ENCODE measurements at regions not wholly inside any gene's neighbourhood (a gene's known extent, or its start where the extent isn't known, plus 50 kb on each side); places are given as distances from the start of the nearest gene placed in this dataset.

DNA sequence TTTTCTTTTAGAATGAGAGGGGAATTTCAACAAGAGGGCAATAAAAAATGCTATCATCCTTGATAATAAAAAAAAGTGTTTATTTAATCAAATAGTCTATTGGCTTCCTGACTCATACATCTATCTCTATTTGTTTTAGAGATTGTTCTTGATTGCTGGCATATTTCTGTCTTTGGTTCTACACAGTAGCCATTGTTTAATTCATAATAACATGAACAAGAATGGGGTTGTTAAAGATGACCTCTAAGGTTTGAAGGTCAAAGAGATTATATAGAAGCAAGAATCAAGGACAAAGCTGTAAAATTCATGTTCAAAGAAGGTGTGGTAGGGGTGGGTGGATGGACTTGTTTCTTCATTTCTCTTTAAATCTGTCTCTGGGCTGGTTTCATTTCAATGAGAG lies 166.0 kb upstream of the KLF12 start:
- Histone ChIP-seq H4K20me1 (replicated peaks in 1 of 2; ENCODE audit: control insufficient read depth in 1 of 2, insufficient read depth in 2 of 2, low read length in 2 of 2) (no peaks in the 10 kb centered on the region), H3K4me3 (ENCODE audit: extremely low read depth in 1 of 4, insufficient read depth in 2 of 4, low read depth in 3 of 4, low read length in 4 of 4) (no peak overlapping the region), H3K27me3 (replicated peaks in 1 of 4; ENCODE audit: control insufficient read depth in 3 of 4, extremely low read depth in 1 of 4, insufficient read depth in 3 of 4, low read length in 3 of 4) (no peaks in the 10 kb centered on the region), H3K56ac (replicated peaks; ENCODE audit: insufficient read length, low read depth, low read length) (peak overlapping the region; percentile 42), H3K9me3 (ENCODE audit: insufficient read depth in 2 of 2, low read depth in 1 of 2, low read length in 1 of 2) (no peaks in the 10 kb centered on the region), H3K18ac (ENCODE audit: extremely low read depth, low read length) (no peak overlapping the region), H3K4ac (replicated peaks; ENCODE audit: insufficient read length, low read depth, low read length) (no peak overlapping the region), H2BK20ac (ENCODE audit: low read length) (no peak overlapping the region), H3K79me1 (ENCODE audit: low read depth, low read length) (no peaks in the 10 kb centered on the region), H2BK120ac (replicated peaks; ENCODE audit: low read depth, low read length) (no peak overlapping the region), H2BK12ac (ENCODE audit: low read depth, low read length) (no peak overlapping the region), H3K79me2 (ENCODE audit: control insufficient read depth in 1 of 2, insufficient read depth in 2 of 2, low read length in 2 of 2) (no peaks in the 10 kb centered on the region), H3K23ac (ENCODE audit: insufficient read length) (no peak overlapping the region), H4K5ac (ENCODE audit: insufficient read length, low read depth, low read length) (no peak overlapping the region), H2BK15ac (ENCODE audit: low read length) (no peak overlapping the region), H2AK5ac (ENCODE audit: low read depth, low read length) (no peak overlapping the region), H4K8ac (ENCODE audit: extremely low read depth, insufficient read depth, low read length) (no peak overlapping the region), H3K23me2 (ENCODE audit: low read depth, low read length) (no peaks in the 10 kb centered on the region), H2AFZ (ENCODE audit: low read length) (no peak overlapping the region), H3K14ac (ENCODE audit: insufficient read length) (no peak overlapping the region), H3K9ac (replicated peaks in 1 of 4; ENCODE audit: extremely low read depth in 1 of 4, low read depth in 3 of 4, low read length in 3 of 4) (no peak overlapping the region), H3K4me1 (replicated peaks in 1 of 4; ENCODE audit: control insufficient read depth in 3 of 4, insufficient read depth in 4 of 4, low read length in 3 of 4) (peaks cover 0 to 9% (median 2%) of the 10 kb centered on the region in 4 experiments; a peak in 5 of 7 replicates), H3K27ac (ENCODE audit: low read depth, low read length) (no peak overlapping the region), H3K36me3 (ENCODE audit: control insufficient read depth in 2 of 4, insufficient read depth in 4 of 4, low read length in 3 of 4) (no peaks in the 10 kb centered on the region), H3K4me2 (ENCODE audit: insufficient read depth in 1 of 2, low read depth in 2 of 2, low read length in 2 of 2) (no peak overlapping the region), H4K91ac (replicated peaks; ENCODE audit: insufficient read length, low read length) (no peak overlapping the region), H2BK5ac (ENCODE audit: low read depth, low read length) (no peak overlapping the region)
- TF ChIP-seq EZH2 (IDR thresholded peaks at IDR 0.05; ENCODE audit: low read depth, low read length, severe bottlenecking) (no peak), GTF2F1 (IDR thresholded peaks at IDR 0.05; ENCODE audit: borderline replicate concordance, low read depth, low read length) (no peak), SP1 (IDR thresholded peaks at IDR 0.05; ENCODE audit: low read depth, low read length) (no peak), BRCA1 (IDR thresholded peaks at IDR 0.05; ENCODE audit: low read depth, low read length) (no peak), EP300 (IDR thresholded peaks at IDR 0.05; ENCODE audit: borderline replicate concordance in 1 of 2, low read depth in 2 of 2, low read length in 2 of 2) (no peak), TEAD4 (IDR thresholded peaks at IDR 0.05; ENCODE audit: low read depth, low read length) (no peak), USF2 (IDR thresholded peaks at IDR 0.05; ENCODE audit: low read length) (no peak), JUN (IDR thresholded peaks at IDR 0.05; ENCODE audit: low read depth, low read length) (no peak), CBX5 (IDR thresholded peaks at IDR 0.05; ENCODE audit: low read depth, low read length) (no peak), ATF3 (IDR thresholded peaks at IDR 0.05; ENCODE audit: insufficient read depth, low read depth, low read length) (no peak), BACH1 (IDR thresholded peaks at IDR 0.05; ENCODE audit: low read length) (no peak), BCL11A (IDR thresholded peaks at IDR 0.05; ENCODE audit: low read depth in 2 of 2, low read length in 2 of 2) (no peak), SP2 (IDR thresholded peaks at IDR 0.05; ENCODE audit: low read length) (no peak)
- ChIA-PET CTCF (ENCODE audit: partially characterized antibody) (interaction anchor here (1.2 kb wide), 1 partner anchor 13 kb away, joined by 5 read pairs; no protein-coding TSS in a partner anchor), POLR2A (ENCODE audit: partially characterized antibody) (interaction anchor here (0.6 kb wide), 1 partner anchor 186 kb away, joined by 3 read pairs; no protein-coding TSS in a partner anchor)
- no peak for DNase-seq (ENCODE audit: low read depth in 1 of 2, low spot score in 2 of 2)
- no peak for FAIRE-seq
